WTC11 (cell line): ENCODE measurements at regions not wholly inside any gene's neighbourhood (a gene's known extent, or its start where the extent isn't known, plus 50 kb on each side); places are given as distances from the start of the nearest gene placed in this dataset.

Source experiments
- ATAC-seq: fragments of 200-7000 bp; cut with Tn5 transposase; 2 replicates; pipeline ENCODE4 v1.10.0; 2021; ENCODE audit warnings: mild to moderate bottlenecking, moderate library complexity
- CTCF ChIA-PET: fragments of 300-600 bp; sonication (Branson Sonifier 250); formaldehyde crosslinking; loops from one replicate; lab custom pipeline; 2021; ENCODE audit warnings: antibody characterized with exemption; lab: Charles Lee
- POLR2A ChIA-PET: fragments of 350-600 bp; sonication (Branson Sonifier 250); formaldehyde crosslinking; loops from one replicate; lab custom pipeline; 2021; ENCODE audit warnings: antibody characterized with exemption; lab: Charles Lee
- DNase-seq: peaks from one replicate; pipeline ENCODE4 v3.0.0; 2021; ENCODE audit warnings: low spot score
- H3K27ac Mint-ChIP-seq: 2 replicates; pipeline ENCODE4 v1.8.0; 2021; ENCODE audit warnings: mixed read lengths
- H3K27me3 Mint-ChIP-seq: 2 replicates; pipeline ENCODE4 v1.8.0; 2021; ENCODE audit warnings: low read depth, mild to moderate bottlenecking, moderate library complexity, mixed read lengths
- H3K36me3 Mint-ChIP-seq: 2 replicates; pipeline ENCODE4 v1.8.0; 2021; ENCODE audit warnings: mixed read lengths
- H3K4me1 Mint-ChIP-seq: 2 replicates; pipeline ENCODE4 v1.8.0; 2022; ENCODE audit warnings: mixed read lengths
- H3K4me3 Mint-ChIP-seq: 2 replicates; pipeline ENCODE4 v1.8.0; 2021; ENCODE audit warnings: mild to moderate bottlenecking, moderate library complexity, mixed read lengths
- H3K9me3 Mint-ChIP-seq: 2 replicates; pipeline ENCODE4 v1.8.0; 2021; ENCODE audit warnings: mixed read lengths
- ESRRA ChIP-seq: sonication (generic); formaldehyde crosslinking; IDR thresholded peaks from 2 replicates; pipeline ENCODE4 v1.8.1; 2022; ENCODE audit warnings: mild to moderate bottlenecking, missing genetic modification reagents, borderline replicate concordance
- ETV6 ChIP-seq: sonication (generic); formaldehyde crosslinking; IDR thresholded peaks from 2 replicates; pipeline ENCODE4 v1.8.1; 2022; ENCODE audit warnings: mild to moderate bottlenecking, missing genetic modification reagents
- FOXK1 ChIP-seq: sonication (generic); formaldehyde crosslinking; IDR thresholded peaks from 2 replicates; pipeline ENCODE4 v1.8.0; 2022; ENCODE audit warnings: mild to moderate bottlenecking, moderate library complexity, missing genetic modification reagents
- FOXP1 ChIP-seq: sonication (generic); formaldehyde crosslinking; IDR thresholded peaks from 2 replicates; pipeline ENCODE4 v1.8.0; 2022; ENCODE audit warnings: missing genetic modification reagents, mild to moderate bottlenecking, moderate library complexity, borderline replicate concordance
- HMGA2 ChIP-seq: fragments of 250-450 bp; sonication (Bioruptor Pico); IDR thresholded peaks from 2 replicates; pipeline ENCODE4 v1.4.0; 2021; ENCODE audit warnings: mild to moderate bottlenecking, moderate library complexity
- TEAD4 ChIP-seq: sonication (generic); formaldehyde crosslinking; IDR thresholded peaks from 2 replicates; pipeline ENCODE4 v1.8.0; 2022; ENCODE audit warnings: mild to moderate bottlenecking, missing genetic modification reagents
- ZBTB21 ChIP-seq: sonication (generic); formaldehyde crosslinking; IDR thresholded peaks from 2 replicates; pipeline ENCODE4 v1.8.1; 2023; ENCODE audit warnings: mild to moderate bottlenecking, missing genetic modification reagents, borderline replicate concordance
- ZNF121 ChIP-seq: sonication (generic); formaldehyde crosslinking; IDR thresholded peaks from 2 replicates; pipeline ENCODE4 v1.8.0; 2023; ENCODE audit warnings: missing genetic modification reagents
- TF ChIP-seq, protein P1 (sequence below): fragments of 250-450 bp; sonication (Bioruptor Pico); IDR thresholded peaks from 2 replicates; pipeline ENCODE4 v1.9.0; 2021; ENCODE audit warnings: mild to moderate bottlenecking
- TF ChIP-seq, protein P2 (sequence below): sonication (generic); formaldehyde crosslinking; IDR thresholded peaks from 2 replicates; pipeline ENCODE4 v1.8.1; 2022; ENCODE audit warnings: low read depth, missing genetic modification reagents, borderline replicate concordance
- TF ChIP-seq, protein P3 (sequence below): sonication (generic); formaldehyde crosslinking; IDR thresholded peaks from 2 replicates; pipeline ENCODE4 v1.8.0; 2023; ENCODE audit warnings: missing genetic modification reagents, mild to moderate bottlenecking, borderline replicate concordance
- TF ChIP-seq, protein P4 (sequence below): sonication (generic); formaldehyde crosslinking; conservative IDR thresholded peaks from 2 replicates; pipeline ENCODE4 v1.8.1; 2023; ENCODE audit warnings: mild to moderate bottlenecking, low read depth, missing genetic modification reagents, moderate library complexity
- TF ChIP-seq, protein P5 (sequence below): sonication (generic); formaldehyde crosslinking; IDR thresholded peaks from 2 replicates; pipeline ENCODE4 v1.8.1; 2022; ENCODE audit warnings: mild to moderate bottlenecking, moderate library complexity, missing genetic modification reagents
- TF ChIP-seq, protein P6 (sequence below): sonication (generic); formaldehyde crosslinking; IDR thresholded peaks from 2 replicates; pipeline ENCODE4 v1.8.0; 2023; ENCODE audit warnings: mild to moderate bottlenecking, missing genetic modification reagents
- TF ChIP-seq, protein P7 (sequence below): sonication (generic); formaldehyde crosslinking; IDR thresholded peaks from 2 replicates; pipeline ENCODE4 v1.8.1; 2023; ENCODE audit warnings: mild to moderate bottlenecking, missing genetic modification reagents, moderate library complexity
- TF ChIP-seq, protein P8 (sequence below): sonication (generic); formaldehyde crosslinking; conservative IDR thresholded peaks from 2 replicates; pipeline ENCODE4 v1.8.1; 2022; ENCODE audit warnings: mild to moderate bottlenecking, missing genetic modification reagents
- TF ChIP-seq, protein P9 (sequence below): sonication (generic); formaldehyde crosslinking; IDR thresholded peaks from 2 replicates; pipeline ENCODE4 v1.8.1; 2022; ENCODE audit warnings: missing genetic modification reagents, borderline replicate concordance

DNA sequence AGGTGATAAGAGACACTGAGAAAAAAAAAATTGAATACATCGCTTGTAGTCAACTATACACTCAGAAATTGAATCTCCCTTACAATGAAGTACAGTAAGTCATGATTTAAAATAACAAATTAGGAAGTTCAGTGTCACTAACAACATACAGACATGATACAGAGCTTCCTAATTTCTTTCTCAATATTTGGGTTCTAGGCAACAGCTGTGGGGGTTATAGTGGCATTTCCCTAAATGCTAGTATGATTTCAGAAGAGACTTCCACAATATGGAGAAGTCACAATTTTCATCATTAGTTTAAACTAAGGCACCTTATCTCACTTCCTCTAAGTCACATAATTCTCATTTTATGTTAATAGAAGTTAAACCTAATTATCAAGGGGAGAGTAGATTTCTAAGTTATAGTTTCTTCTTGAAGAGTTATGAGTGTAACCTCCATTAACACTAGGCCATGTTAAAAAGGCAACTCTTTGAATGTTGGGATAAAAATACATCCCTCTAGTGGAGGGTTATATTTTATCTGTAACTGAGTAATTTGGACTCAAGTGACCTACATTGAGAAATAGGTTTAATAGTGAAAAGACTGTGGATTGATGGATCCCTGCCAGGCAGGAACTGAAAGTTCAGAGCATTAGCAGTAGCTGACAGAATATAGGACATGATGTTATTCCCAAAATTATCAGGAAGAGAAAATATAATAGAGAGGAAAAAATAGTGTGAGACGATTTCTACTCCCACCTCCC, 286.0 kb upstream of the SUCLG2 start:
- Mint-ChIP-seq H3K36me3 (peaks cover 6% of the 10 kb centered on the region), H3K4me3 (no peak overlapping the region), H3K27ac (no peak overlapping the region), H3K27me3 (no peaks in the 10 kb centered on the region), H3K9me3 (peaks cover 14% of the 10 kb centered on the region), H3K4me1 (no peaks in the 10 kb centered on the region)
- ChIA-PET POLR2A (no interaction called here), CTCF (no interaction called here)
- DNase-seq: no peak
- TF ChIP-seq HMGA2 (CRISPR knock-in tag) (no peak), ZNF121 (CRISPR knock-in tag) (no peak), ETV6 (CRISPR knock-in tag) (no peak), FOXK1 (no peak), ESRRA (CRISPR knock-in tag) (no peak)
- TF ChIP-seq, protein P1, sequence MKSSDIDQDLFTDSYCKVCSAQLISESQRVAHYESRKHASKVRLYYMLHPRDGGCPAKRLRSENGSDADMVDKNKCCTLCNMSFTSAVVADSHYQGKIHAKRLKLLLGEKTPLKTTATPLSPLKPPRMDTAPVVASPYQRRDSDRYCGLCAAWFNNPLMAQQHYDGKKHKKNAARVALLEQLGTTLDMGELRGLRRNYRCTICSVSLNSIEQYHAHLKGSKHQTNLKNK (CRISPR knock-in tag): no peak
- TF ChIP-seq, protein P2, sequence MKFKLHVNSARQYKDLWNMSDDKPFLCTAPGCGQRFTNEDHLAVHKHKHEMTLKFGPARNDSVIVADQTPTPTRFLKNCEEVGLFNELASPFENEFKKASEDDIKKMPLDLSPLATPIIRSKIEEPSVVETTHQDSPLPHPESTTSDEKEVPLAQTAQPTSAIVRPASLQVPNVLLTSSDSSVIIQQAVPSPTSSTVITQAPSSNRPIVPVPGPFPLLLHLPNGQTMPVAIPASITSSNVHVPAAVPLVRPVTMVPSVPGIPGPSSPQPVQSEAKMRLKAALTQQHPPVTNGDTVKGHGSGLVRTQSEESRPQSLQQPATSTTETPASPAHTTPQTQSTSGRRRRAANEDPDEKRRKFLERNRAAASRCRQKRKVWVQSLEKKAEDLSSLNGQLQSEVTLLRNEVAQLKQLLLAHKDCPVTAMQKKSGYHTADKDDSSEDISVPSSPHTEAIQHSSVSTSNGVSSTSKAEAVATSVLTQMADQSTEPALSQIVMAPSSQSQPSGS (CRISPR knock-in tag): no peak
- no peak for ATAC-seq

DNA sequence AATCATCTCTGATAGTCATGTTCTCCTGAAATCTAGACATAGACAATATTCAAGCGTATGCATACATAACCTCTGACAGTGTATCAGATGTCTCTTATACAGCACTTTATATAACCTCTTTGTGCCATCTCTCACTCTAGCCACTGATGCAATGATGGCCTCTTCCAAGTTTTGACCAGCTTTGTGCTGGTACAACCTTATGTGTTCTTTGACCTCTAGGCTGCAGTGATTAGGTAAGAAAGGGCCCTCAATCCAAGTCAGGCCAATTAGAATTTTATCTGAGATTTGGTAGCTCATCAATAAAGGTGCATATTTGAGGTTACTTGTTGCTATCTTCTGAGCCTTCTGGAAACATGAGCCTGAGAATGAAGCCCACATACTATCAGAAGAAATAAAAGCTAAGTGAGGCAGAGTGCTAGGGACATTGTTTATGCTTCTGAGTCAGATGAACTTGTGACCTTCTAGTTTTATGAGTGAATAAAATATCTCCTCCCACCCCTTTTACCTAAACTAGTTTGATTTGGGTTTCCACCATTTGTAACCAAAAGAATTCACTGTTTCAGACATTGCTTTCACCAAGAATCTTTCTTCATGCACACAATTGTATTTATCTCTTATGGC, 283.2 kb upstream of the SUCLG2 start:
- no peak overlapping the region for H3K4me3 Mint-ChIP-seq
- ChIA-PET POLR2A (no interaction called here), CTCF (no interaction called here)
- peaks cover 27% of the 10 kb centered on the region for H3K9me3 Mint-ChIP-seq
- H3K27me3 Mint-ChIP-seq: no peaks in the 10 kb centered on the region
- no peak for ATAC-seq
- H3K27ac Mint-ChIP-seq: no peak overlapping the region
- H3K36me3 Mint-ChIP-seq: peaks cover 13% of the 10 kb centered on the region
- no peak for DNase-seq
- no peaks in the 10 kb centered on the region for H3K4me1 Mint-ChIP-seq
- no peak for TF ChIP-seq TEAD4 (CRISPR knock-in tag)
- TF ChIP-seq, protein P3, sequence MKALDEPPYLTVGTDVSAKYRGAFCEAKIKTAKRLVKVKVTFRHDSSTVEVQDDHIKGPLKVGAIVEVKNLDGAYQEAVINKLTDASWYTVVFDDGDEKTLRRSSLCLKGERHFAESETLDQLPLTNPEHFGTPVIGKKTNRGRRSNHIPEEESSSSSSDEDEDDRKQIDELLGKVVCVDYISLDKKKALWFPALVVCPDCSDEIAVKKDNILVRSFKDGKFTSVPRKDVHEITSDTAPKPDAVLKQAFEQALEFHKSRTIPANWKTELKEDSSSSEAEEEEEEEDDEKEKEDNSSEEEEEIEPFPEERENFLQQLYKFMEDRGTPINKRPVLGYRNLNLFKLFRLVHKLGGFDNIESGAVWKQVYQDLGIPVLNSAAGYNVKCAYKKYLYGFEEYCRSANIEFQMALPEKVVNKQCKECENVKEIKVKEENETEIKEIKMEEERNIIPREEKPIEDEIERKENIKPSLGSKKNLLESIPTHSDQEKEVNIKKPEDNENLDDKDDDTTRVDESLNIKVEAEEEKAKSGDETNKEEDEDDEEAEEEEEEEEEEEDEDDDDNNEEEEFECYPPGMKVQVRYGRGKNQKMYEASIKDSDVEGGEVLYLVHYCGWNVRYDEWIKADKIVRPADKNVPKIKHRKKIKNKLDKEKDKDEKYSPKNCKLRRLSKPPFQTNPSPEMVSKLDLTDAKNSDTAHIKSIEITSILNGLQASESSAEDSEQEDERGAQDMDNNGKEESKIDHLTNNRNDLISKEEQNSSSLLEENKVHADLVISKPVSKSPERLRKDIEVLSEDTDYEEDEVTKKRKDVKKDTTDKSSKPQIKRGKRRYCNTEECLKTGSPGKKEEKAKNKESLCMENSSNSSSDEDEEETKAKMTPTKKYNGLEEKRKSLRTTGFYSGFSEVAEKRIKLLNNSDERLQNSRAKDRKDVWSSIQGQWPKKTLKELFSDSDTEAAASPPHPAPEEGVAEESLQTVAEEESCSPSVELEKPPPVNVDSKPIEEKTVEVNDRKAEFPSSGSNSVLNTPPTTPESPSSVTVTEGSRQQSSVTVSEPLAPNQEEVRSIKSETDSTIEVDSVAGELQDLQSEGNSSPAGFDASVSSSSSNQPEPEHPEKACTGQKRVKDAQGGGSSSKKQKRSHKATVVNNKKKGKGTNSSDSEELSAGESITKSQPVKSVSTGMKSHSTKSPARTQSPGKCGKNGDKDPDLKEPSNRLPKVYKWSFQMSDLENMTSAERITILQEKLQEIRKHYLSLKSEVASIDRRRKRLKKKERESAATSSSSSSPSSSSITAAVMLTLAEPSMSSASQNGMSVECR (CRISPR knock-in tag): no peak
- TF ChIP-seq, protein P4, sequence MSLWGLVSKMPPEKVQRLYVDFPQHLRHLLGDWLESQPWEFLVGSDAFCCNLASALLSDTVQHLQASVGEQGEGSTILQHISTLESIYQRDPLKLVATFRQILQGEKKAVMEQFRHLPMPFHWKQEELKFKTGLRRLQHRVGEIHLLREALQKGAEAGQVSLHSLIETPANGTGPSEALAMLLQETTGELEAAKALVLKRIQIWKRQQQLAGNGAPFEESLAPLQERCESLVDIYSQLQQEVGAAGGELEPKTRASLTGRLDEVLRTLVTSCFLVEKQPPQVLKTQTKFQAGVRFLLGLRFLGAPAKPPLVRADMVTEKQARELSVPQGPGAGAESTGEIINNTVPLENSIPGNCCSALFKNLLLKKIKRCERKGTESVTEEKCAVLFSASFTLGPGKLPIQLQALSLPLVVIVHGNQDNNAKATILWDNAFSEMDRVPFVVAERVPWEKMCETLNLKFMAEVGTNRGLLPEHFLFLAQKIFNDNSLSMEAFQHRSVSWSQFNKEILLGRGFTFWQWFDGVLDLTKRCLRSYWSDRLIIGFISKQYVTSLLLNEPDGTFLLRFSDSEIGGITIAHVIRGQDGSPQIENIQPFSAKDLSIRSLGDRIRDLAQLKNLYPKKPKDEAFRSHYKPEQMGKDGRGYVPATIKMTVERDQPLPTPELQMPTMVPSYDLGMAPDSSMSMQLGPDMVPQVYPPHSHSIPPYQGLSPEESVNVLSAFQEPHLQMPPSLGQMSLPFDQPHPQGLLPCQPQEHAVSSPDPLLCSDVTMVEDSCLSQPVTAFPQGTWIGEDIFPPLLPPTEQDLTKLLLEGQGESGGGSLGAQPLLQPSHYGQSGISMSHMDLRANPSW (CRISPR knock-in tag): no peak
- TF ChIP-seq, protein P5, sequence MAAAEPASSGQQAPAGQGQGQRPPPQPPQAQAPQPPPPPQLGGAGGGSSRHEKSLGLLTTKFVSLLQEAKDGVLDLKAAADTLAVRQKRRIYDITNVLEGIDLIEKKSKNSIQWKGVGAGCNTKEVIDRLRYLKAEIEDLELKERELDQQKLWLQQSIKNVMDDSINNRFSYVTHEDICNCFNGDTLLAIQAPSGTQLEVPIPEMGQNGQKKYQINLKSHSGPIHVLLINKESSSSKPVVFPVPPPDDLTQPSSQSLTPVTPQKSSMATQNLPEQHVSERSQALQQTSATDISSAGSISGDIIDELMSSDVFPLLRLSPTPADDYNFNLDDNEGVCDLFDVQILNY (CRISPR knock-in tag): no peak
- no peak for TF ChIP-seq FOXP1 (CRISPR knock-in tag)
- TF ChIP-seq, protein P6, sequence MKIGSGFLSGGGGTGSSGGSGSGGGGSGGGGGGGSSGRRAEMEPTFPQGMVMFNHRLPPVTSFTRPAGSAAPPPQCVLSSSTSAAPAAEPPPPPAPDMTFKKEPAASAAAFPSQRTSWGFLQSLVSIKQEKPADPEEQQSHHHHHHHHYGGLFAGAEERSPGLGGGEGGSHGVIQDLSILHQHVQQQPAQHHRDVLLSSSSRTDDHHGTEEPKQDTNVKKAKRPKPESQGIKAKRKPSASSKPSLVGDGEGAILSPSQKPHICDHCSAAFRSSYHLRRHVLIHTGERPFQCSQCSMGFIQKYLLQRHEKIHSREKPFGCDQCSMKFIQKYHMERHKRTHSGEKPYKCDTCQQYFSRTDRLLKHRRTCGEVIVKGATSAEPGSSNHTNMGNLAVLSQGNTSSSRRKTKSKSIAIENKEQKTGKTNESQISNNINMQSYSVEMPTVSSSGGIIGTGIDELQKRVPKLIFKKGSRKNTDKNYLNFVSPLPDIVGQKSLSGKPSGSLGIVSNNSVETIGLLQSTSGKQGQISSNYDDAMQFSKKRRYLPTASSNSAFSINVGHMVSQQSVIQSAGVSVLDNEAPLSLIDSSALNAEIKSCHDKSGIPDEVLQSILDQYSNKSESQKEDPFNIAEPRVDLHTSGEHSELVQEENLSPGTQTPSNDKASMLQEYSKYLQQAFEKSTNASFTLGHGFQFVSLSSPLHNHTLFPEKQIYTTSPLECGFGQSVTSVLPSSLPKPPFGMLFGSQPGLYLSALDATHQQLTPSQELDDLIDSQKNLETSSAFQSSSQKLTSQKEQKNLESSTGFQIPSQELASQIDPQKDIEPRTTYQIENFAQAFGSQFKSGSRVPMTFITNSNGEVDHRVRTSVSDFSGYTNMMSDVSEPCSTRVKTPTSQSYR: no peak
- TF ChIP-seq, protein P7, sequence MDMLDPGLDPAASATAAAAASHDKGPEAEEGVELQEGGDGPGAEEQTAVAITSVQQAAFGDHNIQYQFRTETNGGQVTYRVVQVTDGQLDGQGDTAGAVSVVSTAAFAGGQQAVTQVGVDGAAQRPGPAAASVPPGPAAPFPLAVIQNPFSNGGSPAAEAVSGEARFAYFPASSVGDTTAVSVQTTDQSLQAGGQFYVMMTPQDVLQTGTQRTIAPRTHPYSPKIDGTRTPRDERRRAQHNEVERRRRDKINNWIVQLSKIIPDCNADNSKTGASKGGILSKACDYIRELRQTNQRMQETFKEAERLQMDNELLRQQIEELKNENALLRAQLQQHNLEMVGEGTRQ (CRISPR knock-in tag): no peak
- TF ChIP-seq, protein P8, sequence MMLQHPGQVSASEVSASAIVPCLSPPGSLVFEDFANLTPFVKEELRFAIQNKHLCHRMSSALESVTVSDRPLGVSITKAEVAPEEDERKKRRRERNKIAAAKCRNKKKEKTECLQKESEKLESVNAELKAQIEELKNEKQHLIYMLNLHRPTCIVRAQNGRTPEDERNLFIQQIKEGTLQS (CRISPR knock-in tag): no peak
- TF ChIP-seq ZBTB21 (CRISPR knock-in tag): no peak
- TF ChIP-seq, protein P9, sequence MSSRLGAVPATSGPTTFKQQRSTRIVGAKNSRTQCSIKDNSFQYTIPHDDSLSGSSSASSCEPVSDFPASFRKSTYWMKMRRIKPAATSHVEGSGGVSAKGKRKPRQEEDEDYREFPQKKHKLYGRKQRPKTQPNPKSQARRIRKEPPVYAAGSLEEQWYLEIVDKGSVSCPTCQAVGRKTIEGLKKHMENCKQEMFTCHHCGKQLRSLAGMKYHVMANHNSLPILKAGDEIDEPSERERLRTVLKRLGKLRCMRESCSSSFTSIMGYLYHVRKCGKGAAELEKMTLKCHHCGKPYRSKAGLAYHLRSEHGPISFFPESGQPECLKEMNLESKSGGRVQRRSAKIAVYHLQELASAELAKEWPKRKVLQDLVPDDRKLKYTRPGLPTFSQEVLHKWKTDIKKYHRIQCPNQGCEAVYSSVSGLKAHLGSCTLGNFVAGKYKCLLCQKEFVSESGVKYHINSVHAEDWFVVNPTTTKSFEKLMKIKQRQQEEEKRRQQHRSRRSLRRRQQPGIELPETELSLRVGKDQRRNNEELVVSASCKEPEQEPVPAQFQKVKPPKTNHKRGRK (CRISPR knock-in tag): no peak
